Lower lobe of right lung (tissue), 2 donors: ENCODE measurements at regions not wholly inside any gene's neighbourhood (a gene's known extent, or its start where the extent isn't known, plus 50 kb on each side); places are given as distances from the start of the nearest gene placed in this dataset.
A peak's percentile ranks its signal among the peaks of the same experiment; 100 is the strongest.

ENCODE experiments used
- ATAC-seq, 2 donors: fragments of 200-7000 bp; cut with Tn5 transposase; one replicate each; pipeline ENCODE4 v1.9.1; 2020 to 2022; ENCODE audit warnings: mild to moderate bottlenecking in 2 of 2, moderate library complexity in 2 of 2
- DNase-seq: peaks from one replicate; pipeline ENCODE4 v3.0.0-alpha.2; 2020
- H3K27ac ChIP-seq: fragments of 200-600 bp; one replicate; pipeline ENCODE4 v1.8.0; 2022
- H3K27me3 ChIP-seq: fragments of 200-600 bp; one replicate; pipeline ENCODE4 v1.8.0; 2022; ENCODE audit warnings: low read depth
- H3K36me3 ChIP-seq: fragments of 200-600 bp; one replicate; pipeline ENCODE4 v1.8.0; 2022; ENCODE audit warnings: mild to moderate bottlenecking
- H3K4me1 ChIP-seq: fragments of 200-600 bp; one replicate; pipeline ENCODE4 v1.8.0; 2022
- H3K4me3 ChIP-seq: fragments of 200-600 bp; one replicate; pipeline ENCODE4 v1.8.0; 2022; ENCODE audit warnings: mild to moderate bottlenecking
- H3K9me3 ChIP-seq: fragments of 200-600 bp; one replicate; pipeline ENCODE4 v1.8.0; 2022
- CTCF ChIP-seq: fragments of 200-600 bp; IDR thresholded peaks from one replicate; pipeline ENCODE4 v1.8.0; 2022; ENCODE audit warnings: antibody characterized with exemption, mild to moderate bottlenecking
- intact Hi-C: fragments of 100-400 bp; cut with DNase I; formaldehyde crosslinking; loops from one replicate; pipeline ENCODE4 v1.11.0; 2022
- donor health status: DM: no; HTN: yes; CAD: no; lungs with severe emphysema.

DNA sequence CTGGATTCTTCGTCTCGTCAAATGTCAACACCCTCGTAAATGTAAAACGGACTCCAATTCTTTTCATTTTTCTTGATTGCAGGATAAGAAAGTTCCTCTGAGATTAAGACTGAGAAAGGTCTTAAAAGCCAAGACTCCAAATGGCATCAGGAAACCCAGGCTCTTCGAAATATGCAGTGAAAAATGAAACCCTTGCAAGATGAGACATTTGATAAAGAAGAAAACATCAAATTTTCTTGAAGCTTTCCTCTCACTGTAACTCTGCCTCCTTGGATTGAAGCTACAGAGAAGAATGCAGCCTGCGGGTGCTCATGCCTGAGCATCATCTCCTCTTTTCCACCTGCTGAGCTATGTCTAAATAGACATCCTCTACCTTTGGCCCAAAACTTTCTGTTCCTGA lies 342.4 kb upstream of the THBS1 start:
- Histone ChIP-seq H3K27ac (no peak overlapping the region), H3K9me3 (no peaks in the 10 kb centered on the region), H3K4me1 (no peaks in the 10 kb centered on the region), H3K4me3 (no peak overlapping the region), H3K36me3 (no peaks in the 10 kb centered on the region), H3K27me3 (no peaks in the 10 kb centered on the region)
- intact Hi-C loops = no loop called here
- TF ChIP-seq CTCF = no peak
- DNase-seq (no peak), ATAC-seq (no peak)

GRCh38 chr15:39239562-39239961 lies 341.3 kb upstream of the THBS1 start:
- DNase-seq (no peak), ATAC-seq (no peak)
- Histone ChIP-seq H3K9me3 (no peaks in the 10 kb centered on the region), H3K36me3 (no peaks in the 10 kb centered on the region), H3K4me1 (no peaks in the 10 kb centered on the region), H3K4me3 (no peak overlapping the region), H3K27me3 (no peaks in the 10 kb centered on the region), H3K27ac (no peak overlapping the region)
- intact Hi-C loops = no loop called here
- no peak for TF ChIP-seq CTCF

- DNase-seq (no peak), ATAC-seq (peak; percentile 25 to 43)
- Histone ChIP-seq H3K4me3 (no peak overlapping the region), H3K27me3 (no peaks in the 10 kb centered on the region), H3K4me1 (no peaks in the 10 kb centered on the region), H3K36me3 (no peaks in the 10 kb centered on the region), H3K9me3 (no peaks in the 10 kb centered on the region), H3K27ac (no peak overlapping the region)
- TF ChIP-seq CTCF = no peak
- intact Hi-C loops = no loop called here
These were observed 338.5 kb upstream of the THBS1 start for GRCh38 chr15:39242345-39242744.

DNA sequence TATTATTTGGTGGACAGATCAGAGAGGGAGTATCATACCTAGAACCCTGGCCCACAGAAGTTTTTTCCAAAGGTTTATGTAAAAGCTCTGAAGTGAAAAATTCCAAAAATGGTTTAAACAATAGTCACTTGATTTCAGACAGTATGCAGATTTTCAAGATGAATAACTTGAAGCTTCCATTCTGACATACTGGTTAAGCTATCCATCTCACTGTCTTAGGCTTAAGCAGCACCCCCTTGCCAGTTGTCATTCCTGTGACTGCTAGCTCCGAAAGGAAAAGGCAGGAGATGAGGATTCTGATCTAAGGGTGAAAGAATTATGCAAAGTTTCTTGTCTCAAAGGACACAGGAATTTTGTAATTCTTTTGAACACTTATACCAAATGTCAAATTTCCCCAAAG lies 337.5 kb upstream of the THBS1 start:
- Histone ChIP-seq H3K9me3 (no peaks in the 10 kb centered on the region), H3K27ac (no peak overlapping the region), H3K27me3 (no peaks in the 10 kb centered on the region), H3K36me3 (no peaks in the 10 kb centered on the region), H3K4me3 (no peak overlapping the region), H3K4me1 (no peaks in the 10 kb centered on the region)
- intact Hi-C loops = no loop called here
- no peak for TF ChIP-seq CTCF
- DNase-seq = no peak
- no peak for ATAC-seq

- ATAC-seq (no peak), DNase-seq (no peak)
- intact Hi-C loops = no loop called here
- H3K27me3 ChIP-seq = no peaks in the 10 kb centered on the region
- no peaks in the 10 kb centered on the region for H3K4me1 ChIP-seq
- no peak for TF ChIP-seq CTCF
- H3K9me3 ChIP-seq = no peaks in the 10 kb centered on the region
- no peak overlapping the region for H3K4me3 ChIP-seq
- H3K27ac ChIP-seq = no peak overlapping the region
- H3K36me3 ChIP-seq = no peaks in the 10 kb centered on the region
These were observed 336.1 kb upstream of the THBS1 start for GRCh38 chr15:39244776-39245175.

DNA sequence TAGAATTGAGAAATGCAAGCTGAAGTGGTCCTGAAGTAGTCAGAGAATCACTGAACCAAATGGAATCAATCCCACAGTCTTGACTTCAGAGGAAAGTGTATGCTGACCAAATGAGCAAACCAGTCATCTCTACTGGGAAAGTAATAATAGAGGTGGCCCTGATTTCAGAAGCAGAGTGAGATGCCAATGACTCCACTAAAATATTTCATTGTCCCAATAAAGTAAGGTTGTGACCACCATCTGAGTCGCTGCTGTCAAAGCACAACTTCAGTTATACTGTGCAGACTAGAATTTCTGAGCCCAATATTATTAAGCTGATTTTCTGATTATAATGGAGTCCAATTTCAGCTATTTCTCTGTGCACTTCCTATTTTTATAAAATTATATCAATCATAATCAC lies 334.4 kb upstream of the THBS1 start:
- Histone ChIP-seq H3K9me3 (no peaks in the 10 kb centered on the region), H3K4me1 (no peaks in the 10 kb centered on the region), H3K4me3 (no peak overlapping the region), H3K27ac (no peak overlapping the region), H3K27me3 (no peaks in the 10 kb centered on the region), H3K36me3 (no peaks in the 10 kb centered on the region)
- intact Hi-C loops = no loop called here
- TF ChIP-seq CTCF = no peak
- no peak for ATAC-seq
- DNase-seq = no peak
